Activated CD4-positive, alpha-beta memory T cell treated with anti-CD3 and anti-CD28 coated beads for 36 hours (primary cell): ENCODE measurements at regions not wholly inside any gene's neighbourhood (a gene's known extent, or its start where the extent isn't known, plus 50 kb on each side); places are given as distances from the start of the nearest gene placed in this dataset.
"Not testable (repeated sequence)": the region's sequence is repeated elsewhere in the genome, so short reads cannot be mapped to it uniquely, and the experiment has no call there.

Experiments used
- CTCF ChIA-PET: fragments of 350-600 bp; sonication (Branson Sonifier 250); formaldehyde crosslinking; loops from one replicate; lab custom pipeline; 2021; ENCODE audit warnings: antibody characterized with exemption, inconsistent platforms; lab: Charles Lee
- POLR2A ChIA-PET: fragments of 350-600 bp; sonication (Branson Sonifier 250); formaldehyde crosslinking; loops from one replicate; lab custom pipeline; 2021; ENCODE audit warnings: antibody characterized with exemption; lab: Charles Lee
- DNase-seq: peaks from one replicate; pipeline ENCODE4 v3.0.0-alpha.2; 2020
- H3K27ac Mint-ChIP-seq: one replicate; pipeline ENCODE4 v1.8.0; 2021; ENCODE audit warnings: mixed read lengths
- H3K27me3 Mint-ChIP-seq: one replicate; pipeline ENCODE4 v1.8.0; 2021; ENCODE audit warnings: mixed read lengths
- H3K36me3 Mint-ChIP-seq: one replicate; pipeline ENCODE4 v1.8.0; 2021; ENCODE audit warnings: mixed read lengths
- H3K4me1 Mint-ChIP-seq: one replicate; pipeline ENCODE4 v1.8.0; 2021; ENCODE audit warnings: low read depth, mixed read lengths
- H3K4me3 Mint-ChIP-seq: one replicate; pipeline ENCODE4 v1.8.0; 2021; ENCODE audit warnings: mild to moderate bottlenecking, mixed read lengths
- H3K9me3 Mint-ChIP-seq: one replicate; pipeline ENCODE4 v1.8.0; 2021; ENCODE audit warnings: mixed read lengths
- intact Hi-C: fragments of 100-400 bp; cut with micrococcal nuclease; formaldehyde crosslinking; loops from one replicate; pipeline ENCODE4 v1.15.1; 2023

GRCh38 chr6:112946051-112946450 lies 598.9 kb downstream of the RFPL4B start:
- Mint-ChIP-seq H3K27ac (no peak overlapping the region), H3K4me1 (no peaks in the 10 kb centered on the region), H3K4me3 (no peak overlapping the region), H3K27me3 (no peaks in the 10 kb centered on the region), H3K9me3 (no peaks in the 10 kb centered on the region), H3K36me3 (no peaks in the 10 kb centered on the region)
- POLR2A ChIA-PET: no interaction called here
- intact Hi-C loops: no loop called here
- no peak for DNase-seq
- CTCF ChIA-PET: no interaction called here

GRCh38 chr6:112947507-112947906 lies 600.4 kb downstream of the RFPL4B start:
- ChIA-PET POLR2A (no interaction called here), CTCF (no interaction called here)
- DNase-seq: no peak
- Mint-ChIP-seq H3K4me3 (no peak overlapping the region), H3K4me1 (no peaks in the 10 kb centered on the region), H3K27me3 (no peaks in the 10 kb centered on the region), H3K36me3 (no peaks in the 10 kb centered on the region), H3K27ac (no peak overlapping the region), H3K9me3 (peaks cover 2% of the 10 kb centered on the region)
- intact Hi-C loops: no loop called here

GRCh38 chr6:112951829-112952228 lies 604.7 kb downstream of the RFPL4B start:
- H3K27ac Mint-ChIP-seq: no peak overlapping the region
- DNase-seq: no peak
- H3K27me3 Mint-ChIP-seq: no peaks in the 10 kb centered on the region
- ChIA-PET POLR2A (no interaction called here), CTCF (no interaction called here)
- no peaks in the 10 kb centered on the region for H3K36me3 Mint-ChIP-seq
- no peaks in the 10 kb centered on the region for H3K4me1 Mint-ChIP-seq
- H3K9me3 Mint-ChIP-seq: peaks cover 2% of the 10 kb centered on the region
- intact Hi-C loops: no loop called here
- H3K4me3 Mint-ChIP-seq: no peak overlapping the region

GRCh38 chr6:112955743-112956142 lies 608.6 kb downstream of the RFPL4B start:
- H3K36me3 Mint-ChIP-seq, DNase-seq, H3K9me3 Mint-ChIP-seq, H3K4me3 Mint-ChIP-seq, CTCF ChIA-PET, H3K27me3 Mint-ChIP-seq, H3K4me1 Mint-ChIP-seq, intact Hi-C loops, H3K27ac Mint-ChIP-seq, POLR2A ChIA-PET: not testable (repeated sequence)

- CTCF ChIA-PET: no interaction called here
- H3K4me1 Mint-ChIP-seq: no peaks in the 10 kb centered on the region
- intact Hi-C loops: no loop called here
- H3K36me3 Mint-ChIP-seq: no peaks in the 10 kb centered on the region
- H3K27ac Mint-ChIP-seq: no peak overlapping the region
- DNase-seq: no peak
- POLR2A ChIA-PET: no interaction called here
- peaks cover 6% of the 10 kb centered on the region for H3K9me3 Mint-ChIP-seq
- no peak overlapping the region for H3K4me3 Mint-ChIP-seq
- no peaks in the 10 kb centered on the region for H3K27me3 Mint-ChIP-seq
Observed at GRCh38 chr6:112956696-112957535, 609.8 kb downstream of the RFPL4B start.

GRCh38 chr6:112957536-112957916 lies 610.4 kb downstream of the RFPL4B start:
- DNase-seq: no peak
- Mint-ChIP-seq H3K27me3 (no peaks in the 10 kb centered on the region), H3K9me3 (peaks cover 6% of the 10 kb centered on the region), H3K36me3 (no peaks in the 10 kb centered on the region), H3K4me1 (no peaks in the 10 kb centered on the region), H3K27ac (no peak overlapping the region), H3K4me3 (no peak overlapping the region)
- ChIA-PET CTCF (no interaction called here), POLR2A (no interaction called here)
- intact Hi-C loops: no loop called here

GRCh38 chr6:112960130-112960529 lies 613.0 kb downstream of the RFPL4B start:
- intact Hi-C loops, H3K4me1 Mint-ChIP-seq, H3K9me3 Mint-ChIP-seq, H3K36me3 Mint-ChIP-seq, DNase-seq, POLR2A ChIA-PET, CTCF ChIA-PET, H3K4me3 Mint-ChIP-seq, H3K27me3 Mint-ChIP-seq: not testable (repeated sequence)
- peak overlapping the region; percentile 28 for H3K27ac Mint-ChIP-seq

GRCh38 chr6:112967974-112968373 lies 620.8 kb downstream of the RFPL4B start:
- H3K4me3 Mint-ChIP-seq: no peak overlapping the region
- intact Hi-C loops: no loop called here
- peaks cover 7% of the 10 kb centered on the region for H3K9me3 Mint-ChIP-seq
- H3K36me3 Mint-ChIP-seq: no peaks in the 10 kb centered on the region
- DNase-seq: no peak
- H3K4me1 Mint-ChIP-seq: no peaks in the 10 kb centered on the region
- H3K27me3 Mint-ChIP-seq: no peaks in the 10 kb centered on the region
- CTCF ChIA-PET: no interaction called here
- H3K27ac Mint-ChIP-seq: no peak overlapping the region
- POLR2A ChIA-PET: no interaction called here

- Mint-ChIP-seq H3K36me3 (no peaks in the 10 kb centered on the region), H3K4me1 (no peaks in the 10 kb centered on the region), H3K27me3 (no peaks in the 10 kb centered on the region), H3K9me3 (peaks cover 15% of the 10 kb centered on the region), H3K27ac (no peak overlapping the region), H3K4me3 (no peak overlapping the region)
- ChIA-PET POLR2A (no interaction called here), CTCF (no interaction called here)
- intact Hi-C loops: no loop called here
- DNase-seq: no peak
Observed at GRCh38 chr6:112971651-112972050, 624.5 kb downstream of the RFPL4B start.

- POLR2A ChIA-PET, H3K36me3 Mint-ChIP-seq, H3K27me3 Mint-ChIP-seq, H3K4me1 Mint-ChIP-seq, CTCF ChIA-PET, DNase-seq, intact Hi-C loops, H3K27ac Mint-ChIP-seq, H3K4me3 Mint-ChIP-seq: not testable (repeated sequence)
- H3K9me3 Mint-ChIP-seq: peaks cover 16% of the 10 kb centered on the region
Observed at GRCh38 chr6:112974931-112975330, 627.8 kb downstream of the RFPL4B start.

- intact Hi-C loops, H3K4me3 Mint-ChIP-seq, POLR2A ChIA-PET, DNase-seq, CTCF ChIA-PET, H3K4me1 Mint-ChIP-seq, H3K27me3 Mint-ChIP-seq, H3K36me3 Mint-ChIP-seq, H3K27ac Mint-ChIP-seq: not testable (repeated sequence)
- peaks cover 16% of the 10 kb centered on the region for H3K9me3 Mint-ChIP-seq
Observed at GRCh38 chr6:112976579-112976978, 629.4 kb downstream of the RFPL4B start.

GRCh38 chr6:112979830-112980229 lies 632.7 kb downstream of the RFPL4B start:
- intact Hi-C loops: no loop called here
- no peak for DNase-seq
- Mint-ChIP-seq H3K27me3 (no peaks in the 10 kb centered on the region), H3K4me3 (no peak overlapping the region), H3K9me3 (peaks cover 14% of the 10 kb centered on the region), H3K36me3 (no peaks in the 10 kb centered on the region), H3K27ac (no peak overlapping the region), H3K4me1 (no peaks in the 10 kb centered on the region)
- ChIA-PET POLR2A (no interaction called here), CTCF (no interaction called here)

- CTCF ChIA-PET: no interaction called here
- POLR2A ChIA-PET: no interaction called here
- H3K27me3 Mint-ChIP-seq: no peaks in the 10 kb centered on the region
Observed at GRCh38 chr6:112980676-112981075, 633.5 kb downstream of the RFPL4B start.

More at GRCh38 chr6:112980676-112981075, 633.5 kb downstream of the RFPL4B start:
- intact Hi-C loops: no loop called here
- Mint-ChIP-seq H3K4me1 (no peaks in the 10 kb centered on the region), H3K4me3 (no peak overlapping the region), H3K27ac (no peak overlapping the region), H3K9me3 (peaks cover 7% of the 10 kb centered on the region), H3K36me3 (no peaks in the 10 kb centered on the region)
- no peak for DNase-seq
